Heart right ventricle (tissue), 16 donors: ENCODE measurements at regions not wholly inside any gene's neighbourhood (a gene's known extent, or its start where the extent isn't known, plus 50 kb on each side); places are given as distances from the start of the nearest gene placed in this dataset.

Experiments
- ATAC-seq, 8 donors: fragments of 200-7000 bp; cut with Tn5 transposase; one replicate each; pipeline ENCODE4 v1.9.1; 2020; ENCODE audit warnings: mild to moderate bottlenecking in 8 of 8, moderate library complexity in 8 of 8, moderate number of reproducible peaks in 1 of 8
- DNase-seq, 2 donors: peaks; one replicate each; pipeline ENCODE4 v3.0.0-alpha.2; 2020
- H3K27ac ChIP-seq, 10 donors: fragments of 200-600 bp; sonication (generic) in 2 of 10; one replicate each; pipeline versions ENCODE4 v1.5.0 to v1.8.0; 2020 to 2022; ENCODE audit warnings: mild to moderate bottlenecking in 3 of 10
- H3K27me3 ChIP-seq, 7 donors: fragments of 200-600 bp; one replicate each; pipeline ENCODE4 v1.8.0; 2021 to 2022; ENCODE audit warnings: mild to moderate bottlenecking in 2 of 7
- H3K36me3 ChIP-seq, 9 donors: fragments of 200-600 bp; sonication (generic) in 1 of 9; one replicate each; pipeline versions ENCODE4 v1.5.0 to v1.8.0; 2020 to 2022; ENCODE audit warnings: mild to moderate bottlenecking in 2 of 9
- H3K4me1 ChIP-seq, 9 donors: fragments of 200-600 bp; sonication (generic) in 1 of 9; one replicate each; pipeline versions ENCODE4 v1.5.0 to v1.8.0; 2020 to 2022; ENCODE audit warnings: mild to moderate bottlenecking in 4 of 9
- H3K4me3 ChIP-seq, 10 donors: fragments of 200-600 bp; sonication (generic) in 2 of 10; one replicate each; pipeline versions ENCODE4 v1.5.0 to v1.8.0; 2020 to 2022; ENCODE audit warnings: mild to moderate bottlenecking in 7 of 10, moderate library complexity in 2 of 10
- H3K9me3 ChIP-seq, 11 donors: fragments of 200-600 bp in 10 of 11; sonication (generic) in 2 of 11; one replicate each; pipeline versions ENCODE4 v1.5.0 to v1.8.0; 2013 to 2022; ENCODE audit warnings: mild to moderate bottlenecking in 2 of 11, control low read depth in 1 of 11, moderate library complexity in 1 of 11
- WGBS, 2 donors: extraction: QIAGEN DNeasy Blood & Tissue Kit; methylation state at CpG; one replicate each; pipeline ENCODE4 v1.1.7; 2013; ENCODE audit warnings: inconsistent platforms in 1 of 2; 5-methylcytosine and 5-hydroxymethylcytosine counted together
- intact Hi-C, 10 donors: fragments of 100-400 bp; cut with DNase I; formaldehyde crosslinking; loops; one replicate each; pipeline versions ENCODE4 v1.11.1 to v1.14.2; 2022
- TF ChIP-seq, protein P1 (sequence below), 9 donors: fragments of 200-600 bp; sonication (generic) in 2 of 9; IDR thresholded peaks; one replicate each; pipeline versions ENCODE4 v1.5.0 to v1.8.0; 2021 to 2022; ENCODE audit warnings: antibody characterized with exemption in 9 of 9, mild to moderate bottlenecking in 5 of 9, moderate library complexity in 1 of 9
- donor health status: Arrhythmogenic right ventricular cardiomyopathy.
- donor health status: ischemic (EF 13 %, LVEDD 7.1; RV severe dilation, severe dysfunction).
- donor health status: healthy with polysubstance abuse.
- donor health status: DM: no; HTN: yes; CAD: no.
- donor health status: DM: no; HTN: no; CAD: no.
- donor health status: ischemic (EF 25% LVEDD 6.9; RV normal size, moderate dysfunction).
- donor health status: ischemic (EF 25% LVEDD 5.7; RV mildly dilated, moderate dysfunction).
- donor health status: healthy.
- donor health status: DM: yes; HTN: yes; CAD: no.
- donor health status: Ischemic cardiomyopathy.
- donor health status: ischemic (EF 35%, LVEDD 5.7; RV mildly dilated, moderate dysfunction).
- donor health status: nonischemic (EF 11% LVEDD 7.7; RV severe dilation, severe dysfunction).
- donor health status: DM: yes; HTN: yes; CAD: no.
- donor health status: PGD.
- donor health status: ischemic (EF 29% LVEDD 5.4; RV normal size, mild dysfunction).
- donor health status: nonischemic (EF 23%, LVEDD 6.1; RV moderate dilation, normal function).

DNA sequence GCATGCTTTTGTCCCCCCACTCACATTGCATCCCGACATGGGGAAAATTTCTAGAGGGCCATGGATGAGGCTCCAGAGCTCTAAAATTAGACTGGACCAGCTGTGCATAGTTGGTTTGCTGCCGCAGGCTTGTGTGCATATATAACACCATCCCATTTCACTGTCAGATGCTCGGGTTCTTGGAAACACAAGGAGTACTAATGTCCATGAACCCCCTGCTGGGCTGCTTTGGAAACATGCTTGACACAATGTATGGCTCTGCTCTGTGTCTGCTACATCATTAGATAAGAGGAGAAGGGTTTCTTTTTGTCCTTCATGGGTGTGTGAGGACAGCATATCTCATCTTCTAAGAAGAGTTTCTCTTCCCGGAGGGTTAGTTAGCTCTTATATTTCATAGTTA, 292.1 kb upstream of the RORB start:
- ATAC-seq (no peak), DNase-seq (no peak)
- Histone ChIP-seq H3K4me1 (no peaks in the 10 kb centered on the region), H3K9me3 (peaks cover 0 to 5% (median 0%) of the 10 kb centered on the region in 11 donors), H3K4me3 (no peak overlapping the region), H3K27ac (no peak overlapping the region), H3K36me3 (no peaks in the 10 kb centered on the region), H3K27me3 (no peaks in the 10 kb centered on the region)
- WGBS, 2 donors = 38 to 47% methylated on average over 4 of the region's 4 CpGs
- intact Hi-C loops = no loop called here
- TF ChIP-seq, protein P1, sequence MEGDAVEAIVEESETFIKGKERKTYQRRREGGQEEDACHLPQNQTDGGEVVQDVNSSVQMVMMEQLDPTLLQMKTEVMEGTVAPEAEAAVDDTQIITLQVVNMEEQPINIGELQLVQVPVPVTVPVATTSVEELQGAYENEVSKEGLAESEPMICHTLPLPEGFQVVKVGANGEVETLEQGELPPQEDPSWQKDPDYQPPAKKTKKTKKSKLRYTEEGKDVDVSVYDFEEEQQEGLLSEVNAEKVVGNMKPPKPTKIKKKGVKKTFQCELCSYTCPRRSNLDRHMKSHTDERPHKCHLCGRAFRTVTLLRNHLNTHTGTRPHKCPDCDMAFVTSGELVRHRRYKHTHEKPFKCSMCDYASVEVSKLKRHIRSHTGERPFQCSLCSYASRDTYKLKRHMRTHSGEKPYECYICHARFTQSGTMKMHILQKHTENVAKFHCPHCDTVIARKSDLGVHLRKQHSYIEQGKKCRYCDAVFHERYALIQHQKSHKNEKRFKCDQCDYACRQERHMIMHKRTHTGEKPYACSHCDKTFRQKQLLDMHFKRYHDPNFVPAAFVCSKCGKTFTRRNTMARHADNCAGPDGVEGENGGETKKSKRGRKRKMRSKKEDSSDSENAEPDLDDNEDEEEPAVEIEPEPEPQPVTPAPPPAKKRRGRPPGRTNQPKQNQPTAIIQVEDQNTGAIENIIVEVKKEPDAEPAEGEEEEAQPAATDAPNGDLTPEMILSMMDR (IDR thresholded peaks at IDR 0.05) = no peak

GRCh38 chr9:74218385-74219063, 278.6 kb upstream of the RORB start:
- Histone ChIP-seq H3K4me3 (no peak overlapping the region), H3K4me1 (no peaks in the 10 kb centered on the region), H3K27me3 (no peaks in the 10 kb centered on the region), H3K27ac (no peak overlapping the region), H3K9me3 (peaks cover 0 to 18% (median 0%) of the 10 kb centered on the region in 11 donors), H3K36me3 (no peaks in the 10 kb centered on the region)
- TF ChIP-seq, protein P1 (IDR thresholded peaks at IDR 0.05) = no peak
- intact Hi-C loops = no loop called here
- WGBS, 2 donors = 78 to 79% methylated on average over 3 of the region's 3 CpGs
- ATAC-seq = no peak
- no peak for DNase-seq

- Histone ChIP-seq H3K27me3 (no peaks in the 10 kb centered on the region), H3K4me3 (no peak overlapping the region), H3K27ac (no peak overlapping the region), H3K36me3 (no peaks in the 10 kb centered on the region), H3K9me3 (peaks cover 0 to 20% (median 0%) of the 10 kb centered on the region in 11 donors), H3K4me1 (no peaks in the 10 kb centered on the region)
- 63 to 70% methylated on average over 5 of the region's 5 CpGs for WGBS, 2 donors
- intact Hi-C loops = no loop called here
- TF ChIP-seq, protein P1 (IDR thresholded peaks at IDR 0.05) = no peak
- no peak for ATAC-seq
- DNase-seq = no peak
Measured at GRCh38 chr9:74220327-74220726, 276.8 kb upstream of the RORB start.

DNA sequence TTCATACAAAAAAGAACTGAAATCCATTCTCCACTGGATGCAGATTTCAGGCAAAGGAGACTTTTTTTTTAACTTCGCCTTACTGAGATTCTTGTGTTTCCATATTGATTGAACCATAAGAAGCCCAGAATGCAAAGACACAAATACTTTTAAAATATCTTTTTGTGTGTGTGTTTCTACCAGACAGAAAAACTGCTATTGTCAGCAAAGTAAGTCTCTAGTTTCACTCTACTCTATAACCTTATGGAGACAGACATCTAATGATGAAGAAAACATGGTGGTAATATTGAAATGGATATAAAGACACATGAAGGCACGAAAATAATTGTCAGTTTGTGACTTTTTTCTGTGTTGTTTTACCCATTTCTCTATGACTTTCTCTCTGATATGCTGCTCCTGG, 260.3 kb upstream of the RORB start:
- WGBS, 2 donors = 50 to 51% methylated on average over 2 of the region's 2 CpGs
- no peaks in the 10 kb centered on the region for H3K36me3 ChIP-seq
- H3K27ac ChIP-seq = no peak overlapping the region
- H3K27me3 ChIP-seq = no peaks in the 10 kb centered on the region
- H3K4me1 ChIP-seq = no peaks in the 10 kb centered on the region
- no peak overlapping the region for H3K4me3 ChIP-seq
- H3K9me3 ChIP-seq = peaks cover 0 to 52% (median 11%) of the 10 kb centered on the region in 11 donors
- TF ChIP-seq, protein P1 (IDR thresholded peaks at IDR 0.05) = no peak
- ATAC-seq = no peak
- DNase-seq = no peak
- intact Hi-C loops = no loop called here
